HFF-Myc (cell line): ENCODE measurements at regions not wholly inside any gene's neighbourhood (a gene's known extent, or its start where the extent isn't known, plus 50 kb on each side); places are given as distances from the start of the nearest gene placed in this dataset.

Experiments
- DNase-seq: peaks from one replicate; pipeline ENCODE4 v3.0.0-alpha.2; 2011; ENCODE audit warnings: low read depth; ENCODE audit errors: extremely low read depth
- H3K4me3 ChIP-seq: replicated peaks from 2 replicates; pipeline ENCODE4 v1.5.1; 2011; ENCODE audit warnings: low read depth, mild to moderate bottlenecking, control low read depth, low read length
- CTCF ChIP-seq: IDR thresholded peaks from 2 replicates; pipeline ENCODE4 v1.5.1; 2012; ENCODE audit warnings: mild to moderate bottlenecking, low read depth, low read length, control low read depth; ENCODE audit errors: missing control alignments

GRCh38 chr20:50274570-50275430 lies 84.2 kb downstream of the CEBPB start:
- H3K4me3 ChIP-seq, result no peak overlapping the region
- TF ChIP-seq CTCF, result no peak
- no peak for DNase-seq

- TF ChIP-seq CTCF, result no peak
- no peak overlapping the region for H3K4me3 ChIP-seq
- DNase-seq, result no peak
Observed at GRCh38 chr20:50276119-50277063, 85.8 kb downstream of the CEBPB start.

GRCh38 chr20:50277064-50277415 lies 86.4 kb downstream of the CEBPB start:
- H3K4me3 ChIP-seq, result no peak overlapping the region
- TF ChIP-seq CTCF, result no peak
- DNase-seq, result no peak

GRCh38 chr20:50277460-50278376 lies 87.1 kb downstream of the CEBPB start:
- H3K4me3 ChIP-seq, result no peak overlapping the region
- no peak for DNase-seq
- no peak for TF ChIP-seq CTCF

- DNase-seq, result no peak
- no peak overlapping the region for H3K4me3 ChIP-seq
- TF ChIP-seq CTCF, result no peak
Observed at GRCh38 chr20:50278377-50278683, 87.7 kb downstream of the CEBPB start.
